Stomach (tissue), 4 donors: ENCODE measurements at regions not wholly inside any gene's neighbourhood (a gene's known extent, or its start where the extent isn't known, plus 50 kb on each side); places are given as distances from the start of the nearest gene placed in this dataset.

Experiments used
- CTCF ChIP-seq, 7 experiments: fragments of 450-650 bp in 4 of 7; fragments of 200-600 bp in 3 of 7; sonication (generic) in 3 of 7; IDR thresholded peaks; one replicate each; pipeline ENCODE4 v1.5.1; 2016 to 2019; ENCODE audit warnings: antibody characterized with exemption in 7 of 7, control low read depth in 2 of 7, mild to moderate bottlenecking in 1 of 7
- EP300 ChIP-seq: sonication (generic); formaldehyde crosslinking; IDR thresholded peaks from one replicate; pipeline ENCODE4 v1.6.1; 2017; ENCODE audit warnings: antibody characterized with exemption
- POLR2A ChIP-seq, 4 donors: fragments of 450-650 bp; IDR thresholded peaks; one replicate each; pipeline ENCODE4 v1.6.1; 2016; ENCODE audit warnings: antibody characterized with exemption in 4 of 4, control low read depth in 2 of 4, mild to moderate bottlenecking in 1 of 4, moderate library complexity in 1 of 4
- POLR2AphosphoS5 ChIP-seq, 3 donors: sonication (generic); formaldehyde crosslinking; IDR thresholded peaks; one replicate each; pipeline ENCODE4 v1.6.1; 2016; ENCODE audit warnings: antibody characterized with exemption in 3 of 3

- TF ChIP-seq CTCF (IDR thresholded peaks at IDR 0.05) (no peak), POLR2A (IDR thresholded peaks at IDR 0.05) (no peak), POLR2AphosphoS5 (IDR thresholded peaks at IDR 0.05) (no peak), EP300 (no peak)
These were observed 116.3 kb downstream of the NAV1 start for GRCh38 chr1:201655243-201655642.
